Right lobe of liver (tissue), 4 donors: ENCODE measurements at regions not wholly inside any gene's neighbourhood (a gene's known extent, or its start where the extent isn't known, plus 50 kb on each side); places are given as distances from the start of the nearest gene placed in this dataset.
"Not testable (repeated sequence)": the region's sequence is repeated elsewhere in the genome, so short reads cannot be mapped to it uniquely, and the experiment has no call there.

Source experiments
- CTCF ChIP-seq, 4 donors: fragments of 200-600 bp in 3 of 4; fragments of 450-650 bp in 1 of 4; IDR thresholded peaks; one replicate each; pipeline versions ENCODE4 v1.5.1 to v1.8.0; 2016 to 2022; ENCODE audit warnings: antibody characterized with exemption in 4 of 4, mild to moderate bottlenecking in 2 of 4
- POLR2A ChIP-seq: fragments of 450-650 bp; IDR thresholded peaks from one replicate; pipeline ENCODE4 v1.6.1; 2017; ENCODE audit warnings: antibody characterized with exemption, mild to moderate bottlenecking
- donor health status: DM: no; HTN: no; CAD: no.
- donor health status: DM: no; HTN: no; CAD: no.
- donor health status: DM: no; HTN: yes; CAD: no.

GRCh38 chr18:79592684-79593083 lies 86.9 kb upstream of the CTDP1 start:
- not testable (repeated sequence) for TF ChIP-seq POLR2A; CTCF (IDR thresholded peaks at IDR 0.05)
